Ramos (cell line): ENCODE measurements at regions not wholly inside any gene's neighbourhood (a gene's known extent, or its start where the extent isn't known, plus 50 kb on each side); places are given as distances from the start of the nearest gene placed in this dataset.

Experiments
- in situ Hi-C: fragments of 300-500 bp; cut with MboI; formaldehyde crosslinking; loops from one replicate; pipeline ENCODE4 v1.14.3; 2022; ENCODE audit warnings: low sequenced_read_pairs; ENCODE audit not compliant: unreplicated experiment

GRCh38 chr16:87166934-87167333, 150.3 kb downstream of the C16orf95 start:
- in situ Hi-C loops: no loop called here

- in situ Hi-C loops: no loop called here
These were observed 147.6 kb downstream of the C16orf95 start for GRCh38 chr16:87169509-87169995.

- in situ Hi-C loops: no loop called here
These were observed 146.9 kb downstream of the C16orf95 start for GRCh38 chr16:87170310-87170709.

- in situ Hi-C loops: no loop called here
These were observed 145.5 kb downstream of the C16orf95 start for GRCh38 chr16:87171723-87172122.

- in situ Hi-C loops: no loop called here
These were observed 144.6 kb downstream of the C16orf95 start for GRCh38 chr16:87172632-87173031.

GRCh38 chr16:87173294-87173893, 143.8 kb downstream of the C16orf95 start:
- in situ Hi-C loops: no loop called here

- in situ Hi-C loops: no loop called here
These were observed 143.1 kb downstream of the C16orf95 start for GRCh38 chr16:87174061-87174460.

GRCh38 chr16:87176735-87177134, 140.5 kb downstream of the C16orf95 start:
- in situ Hi-C loops: no loop called here

- in situ Hi-C loops: no loop called here
These were observed 139.5 kb downstream of the C16orf95 start for GRCh38 chr16:87177673-87178072.

GRCh38 chr16:87178177-87178863, 138.9 kb downstream of the C16orf95 start:
- in situ Hi-C loops: no loop called here

- in situ Hi-C loops: no loop called here
These were observed 138.2 kb downstream of the C16orf95 start for GRCh38 chr16:87178977-87179376.

- in situ Hi-C loops: no loop called here
These were observed 137.1 kb downstream of the C16orf95 start for GRCh38 chr16:87180069-87180468.

- in situ Hi-C loops: no loop called here
These were observed 134.4 kb downstream of the C16orf95 start for GRCh38 chr16:87182759-87183158.

GRCh38 chr16:87183647-87184046, 133.5 kb downstream of the C16orf95 start:
- in situ Hi-C loops: no loop called here

GRCh38 chr16:87185308-87185707, 131.9 kb downstream of the C16orf95 start:
- in situ Hi-C loops: no loop called here

- in situ Hi-C loops: no loop called here
These were observed 131.2 kb downstream of the C16orf95 start for GRCh38 chr16:87185983-87186382.

- in situ Hi-C loops: no loop called here
These were observed 130.7 kb downstream of the C16orf95 start for GRCh38 chr16:87186446-87186845.

- in situ Hi-C loops: no loop called here
These were observed 130.2 kb downstream of the C16orf95 start for GRCh38 chr16:87186876-87187533.

GRCh38 chr16:87188104-87188503, 129.1 kb downstream of the C16orf95 start:
- in situ Hi-C loops: no loop called here

GRCh38 chr16:87189426-87189825, 127.8 kb downstream of the C16orf95 start:
- in situ Hi-C loops: no loop called here
